ENCODE measurements at regions not wholly inside any gene's neighbourhood (a gene's known extent, or its start where the extent isn't known, plus 50 kb on each side); places are given as distances from the start of the nearest gene placed in this dataset.
A peak's percentile ranks its signal among the peaks of the same experiment; 100 is the strongest.

DNA sequence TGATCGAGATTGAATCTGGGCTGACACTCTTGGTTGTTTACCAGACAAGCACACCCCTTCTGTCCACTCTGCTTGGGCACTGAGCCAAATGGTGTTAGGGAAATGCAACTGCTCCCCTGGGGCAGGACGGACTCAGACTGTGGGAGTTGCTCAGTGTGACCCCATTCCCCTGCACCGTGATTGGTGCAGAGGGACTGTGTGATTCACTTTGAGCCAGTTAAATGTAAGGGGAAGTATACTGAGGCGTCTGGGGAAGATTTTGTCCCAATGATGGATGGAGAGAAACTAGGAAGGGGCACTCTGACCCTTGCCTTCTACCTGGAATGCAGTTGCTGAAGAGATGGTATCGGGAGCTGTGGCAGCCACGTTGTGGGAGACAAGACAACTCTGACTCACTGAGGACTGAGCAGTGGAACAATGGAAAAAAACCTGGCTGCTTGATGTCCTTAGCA is 196.0 kb upstream of the ANKRD55 start:
- no peak for DNase-seq (ENCODE audit: low read depth)
- no peak for TF ChIP-seq CTCF (conservative IDR thresholded peaks at IDR 0.05; ENCODE audit: low read length)
- H3K4me3 ChIP-seq (ENCODE audit: low read length): no peak overlapping the region

DNA sequence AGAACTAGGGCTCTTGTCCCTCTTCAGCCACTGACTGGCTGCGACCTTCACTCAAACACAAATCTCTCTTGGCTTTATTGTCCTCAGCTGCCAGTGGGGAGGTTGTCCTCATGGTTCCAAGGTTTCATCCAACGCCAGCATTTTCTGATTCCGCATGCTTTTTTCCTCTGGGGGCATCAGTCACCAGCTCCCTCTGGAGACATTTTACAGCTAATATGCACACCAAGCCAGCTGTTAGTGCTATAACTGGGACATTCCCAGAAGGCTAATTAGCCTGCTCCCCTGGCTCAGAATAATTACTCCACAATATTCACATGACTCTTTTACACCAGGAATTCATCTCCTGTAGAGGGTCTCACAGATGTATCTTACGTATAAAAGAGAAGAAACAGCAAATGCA is 193.6 kb upstream of the ANKRD55 start:
- no peak for DNase-seq (ENCODE audit: low read depth)
- H3K4me3 ChIP-seq (ENCODE audit: low read length): no peak overlapping the region
- TF ChIP-seq CTCF (conservative IDR thresholded peaks at IDR 0.05; ENCODE audit: low read length): no peak

- H3K4me3 ChIP-seq (ENCODE audit: low read length): no peak overlapping the region
- no peak for DNase-seq (ENCODE audit: low read depth)
- no peak for TF ChIP-seq CTCF (conservative IDR thresholded peaks at IDR 0.05; ENCODE audit: low read length)
Observed at GRCh38 chr5:56422076-56422762, 189.1 kb upstream of the ANKRD55 start.

DNA sequence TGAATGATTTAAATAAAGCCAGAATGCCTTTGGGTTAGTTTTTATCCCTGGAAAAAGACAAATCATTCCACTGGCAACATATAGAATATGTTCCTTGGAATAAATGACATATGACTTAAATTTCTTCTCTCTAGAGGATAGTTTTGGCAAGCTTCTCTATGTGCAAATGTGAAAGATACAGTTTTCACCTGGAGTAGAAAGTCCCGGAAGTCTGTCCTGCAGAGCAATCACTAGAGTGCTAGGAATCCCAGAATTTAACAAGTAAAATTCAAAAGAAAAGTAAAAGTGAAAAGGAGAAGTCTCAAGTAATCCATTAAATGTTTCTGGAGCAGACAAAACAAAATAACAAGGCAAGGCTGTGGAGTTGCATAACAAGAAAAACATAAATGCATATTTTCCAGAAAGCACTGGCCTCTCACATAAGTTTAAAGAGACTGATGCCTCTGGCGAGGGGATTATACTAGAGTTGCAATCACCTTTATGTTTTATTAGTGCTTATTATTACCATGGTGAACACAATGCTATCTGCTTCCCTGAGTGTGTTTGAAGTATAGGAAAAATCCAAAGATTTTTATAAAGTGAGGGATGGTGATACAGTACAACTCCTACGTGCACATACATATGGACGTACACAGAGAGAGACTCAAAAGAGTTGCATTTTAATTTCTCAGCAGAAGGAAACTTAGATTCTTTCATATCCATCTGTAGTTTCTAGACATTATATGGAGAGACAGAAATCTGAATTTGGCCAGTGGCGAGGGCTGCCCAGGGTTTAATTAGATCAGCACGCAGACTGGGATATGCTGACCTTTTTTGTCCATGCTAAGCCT is 188.3 kb upstream of the ANKRD55 start:
- no peak for TF ChIP-seq CTCF (conservative IDR thresholded peaks at IDR 0.05; ENCODE audit: low read length)
- no peak overlapping the region for H3K4me3 ChIP-seq (ENCODE audit: low read length)
- no peak for DNase-seq (ENCODE audit: low read depth)

DNA sequence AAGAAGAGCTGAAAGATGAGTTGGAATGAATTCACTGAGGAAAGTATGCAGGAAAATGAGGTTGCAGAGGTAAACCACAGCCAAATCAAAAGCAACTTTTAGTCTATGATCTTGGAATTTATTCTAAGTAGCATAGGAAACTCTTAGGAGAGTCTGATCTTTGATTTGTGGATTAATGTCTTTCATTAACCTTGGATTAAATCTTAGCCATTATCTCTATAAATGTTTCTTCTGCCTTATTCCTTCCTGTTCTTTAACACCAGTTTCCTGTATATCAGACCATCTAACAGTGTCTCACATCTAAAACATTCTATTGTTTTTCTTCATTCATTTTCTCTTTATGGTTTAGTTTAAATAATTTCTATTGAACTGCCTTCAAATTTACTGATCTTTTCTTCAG is 187.2 kb upstream of the ANKRD55 start:
- no peak for TF ChIP-seq CTCF (conservative IDR thresholded peaks at IDR 0.05; ENCODE audit: low read length)
- DNase-seq (ENCODE audit: low read depth): no peak
- no peak overlapping the region for H3K4me3 ChIP-seq (ENCODE audit: low read length)

- no peak overlapping the region for H3K4me3 ChIP-seq (ENCODE audit: low read length)
- no peak for DNase-seq (ENCODE audit: low read depth)
- TF ChIP-seq CTCF (conservative IDR thresholded peaks at IDR 0.05; ENCODE audit: low read length): no peak
Observed at GRCh38 chr5:56419667-56420066, 186.5 kb upstream of the ANKRD55 start.

DNA sequence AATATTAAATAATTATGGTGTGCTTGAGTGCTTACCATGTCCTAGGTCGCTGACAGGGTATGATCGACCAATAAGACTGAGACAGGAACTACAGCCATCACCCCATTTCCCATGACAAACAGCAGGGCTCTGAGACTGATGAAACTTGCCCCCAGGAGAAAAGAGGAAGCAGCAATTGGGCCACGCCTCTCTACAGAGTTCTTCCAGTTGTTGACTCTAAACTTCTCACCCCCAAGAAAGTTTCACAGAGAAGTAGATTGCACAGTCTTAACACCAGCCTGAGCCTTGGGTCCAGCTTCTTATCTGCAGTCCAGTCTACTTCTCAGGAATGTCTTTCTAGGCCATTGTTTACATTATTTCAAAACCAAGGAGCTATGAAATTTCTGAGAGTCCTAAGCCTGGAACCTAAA is 182.2 kb upstream of the ANKRD55 start:
- DNase-seq (ENCODE audit: low read depth): peak; percentile 84
- H3K4me3 ChIP-seq (ENCODE audit: low read length): no peak overlapping the region

More for the DNA sequence above, 182.2 kb upstream of the ANKRD55 start:
- no peak for TF ChIP-seq CTCF (conservative IDR thresholded peaks at IDR 0.05; ENCODE audit: low read length)
